ENCODE measurements at regions not wholly inside any gene's neighbourhood (a gene's known extent, or its start where the extent isn't known, plus 50 kb on each side); places are given as distances from the start of the nearest gene placed in this dataset.
A peak's percentile ranks its signal among the peaks of the same experiment; 100 is the strongest.

- DNase-seq (ENCODE audit: low spot score), result no peak
These were observed 655.0 kb downstream of the EPHA3 start for GRCh38 chr3:89762405-89762804.

GRCh38 chr3:89783341-89783927 is 676.0 kb downstream of the EPHA3 start:
- no peak for DNase-seq (ENCODE audit: low spot score)

GRCh38 chr3:89787485-89787884 is 680.1 kb downstream of the EPHA3 start:
- peak; percentile 74 for DNase-seq (ENCODE audit: low spot score)

- DNase-seq (ENCODE audit: low spot score), result no peak
These were observed 680.6 kb downstream of the EPHA3 start for GRCh38 chr3:89787979-89788378.

GRCh38 chr3:89795506-89795905 is 688.1 kb downstream of the EPHA3 start:
- DNase-seq (ENCODE audit: low spot score), result no peak

GRCh38 chr3:89802881-89803280 is 695.5 kb downstream of the EPHA3 start:
- no peak for DNase-seq (ENCODE audit: low spot score)

- DNase-seq (ENCODE audit: low spot score), result no peak
These were observed 696.3 kb downstream of the EPHA3 start for GRCh38 chr3:89803711-89804110.

- DNase-seq (ENCODE audit: low spot score), result no peak
These were observed 698.7 kb downstream of the EPHA3 start for GRCh38 chr3:89806166-89806565.

GRCh38 chr3:89808680-89809197 is 701.3 kb downstream of the EPHA3 start:
- no peak for DNase-seq (ENCODE audit: low spot score)

- no peak for DNase-seq (ENCODE audit: low spot score)
These were observed 706.1 kb downstream of the EPHA3 start for GRCh38 chr3:89813500-89813899.

GRCh38 chr3:89841041-89841440 is 733.6 kb downstream of the EPHA3 start:
- no peak for DNase-seq (ENCODE audit: low spot score)

GRCh38 chr3:89845053-89845452 is 737.6 kb downstream of the EPHA3 start:
- no peak for DNase-seq (ENCODE audit: low spot score)

- DNase-seq (ENCODE audit: low spot score), result no peak
These were observed 740.5 kb downstream of the EPHA3 start for GRCh38 chr3:89847955-89848354.

GRCh38 chr3:89851974-89852621 is 744.7 kb downstream of the EPHA3 start:
- peak; percentile 71 for DNase-seq (ENCODE audit: low spot score)

- DNase-seq (ENCODE audit: low spot score), result no peak
These were observed 752.3 kb downstream of the EPHA3 start for GRCh38 chr3:89859757-89860156.

- no peak for DNase-seq (ENCODE audit: low spot score)
These were observed 759.9 kb downstream of the EPHA3 start for GRCh38 chr3:89867286-89867685.

- no peak for DNase-seq (ENCODE audit: low spot score)
These were observed 768.7 kb downstream of the EPHA3 start for GRCh38 chr3:89876116-89876515.

- no peak for DNase-seq (ENCODE audit: low spot score)
These were observed 769.8 kb downstream of the EPHA3 start for GRCh38 chr3:89877230-89877629.

- no peak for DNase-seq (ENCODE audit: low spot score)
These were observed 782.0 kb downstream of the EPHA3 start for GRCh38 chr3:89889386-89889785.

- DNase-seq (ENCODE audit: low spot score), result no peak
These were observed 801.3 kb downstream of the EPHA3 start for GRCh38 chr3:89908711-89909213.

GRCh38 chr3:89912031-89912430 is 804.6 kb downstream of the EPHA3 start:
- DNase-seq (ENCODE audit: low spot score), result no peak

- no peak for DNase-seq (ENCODE audit: low spot score)
These were observed 816.6 kb downstream of the EPHA3 start for GRCh38 chr3:89923921-89924610.

- DNase-seq (ENCODE audit: low spot score), result no peak
These were observed 818.6 kb downstream of the EPHA3 start for GRCh38 chr3:89925976-89926375.

All from left forelimb (tissue), 1 donor.